ENCODE measurements at regions not wholly inside any gene's neighbourhood (a gene's known extent, or its start where the extent isn't known, plus 50 kb on each side); places are given as distances from the start of the nearest gene placed in this dataset.

DNA sequence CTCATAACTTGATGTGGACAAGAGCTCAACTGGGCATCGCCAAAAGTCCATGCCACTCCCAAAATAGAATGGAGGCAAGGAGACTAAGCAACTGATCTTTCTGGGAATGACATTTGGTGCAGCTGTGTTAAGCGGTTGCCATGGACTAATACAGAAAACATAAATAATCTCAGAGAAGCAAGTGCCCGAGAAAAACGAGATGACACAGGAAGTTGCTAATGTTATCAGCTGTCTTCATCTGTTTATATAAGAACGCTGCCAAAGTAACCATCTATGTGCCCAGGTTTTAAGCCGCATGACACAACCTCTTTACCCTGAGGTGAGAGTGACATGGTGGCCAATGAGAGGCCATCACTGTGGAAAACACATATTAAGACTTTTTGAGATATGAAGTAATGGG, 54.9 kb upstream of the SACS start:
- no peak for DNase-seq

GRCh38 chr13:23496255-23496654, 62.8 kb upstream of the SACS start:
- DNase-seq: no peak

- no peak for DNase-seq
Observed at GRCh38 chr13:23497191-23497590, 63.7 kb upstream of the SACS start.

- peak; percentile 87 for DNase-seq
Observed at GRCh38 chr13:23500849-23501248, 67.3 kb upstream of the SACS start.

DNA sequence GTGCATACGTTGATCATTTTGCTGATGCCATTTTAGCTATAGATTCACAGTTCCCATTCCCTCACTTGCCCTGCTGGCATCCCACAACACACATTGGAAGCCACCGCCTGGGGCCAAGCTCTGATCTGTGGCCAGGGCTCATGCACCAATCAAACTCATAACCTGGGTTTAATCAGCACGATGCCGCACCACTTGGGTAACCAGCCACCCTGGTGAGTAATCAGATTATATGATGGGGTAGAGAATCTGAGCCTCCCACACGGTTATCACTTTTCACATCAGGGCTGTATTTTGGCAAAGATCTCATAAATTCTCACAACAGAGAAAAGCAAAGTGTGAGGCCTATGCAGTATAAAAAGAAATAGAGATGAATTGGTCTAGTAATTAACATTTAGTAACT, 66.0 kb upstream of the TNFRSF19 start:
- no peak for DNase-seq

GRCh38 chr13:23505007-23505406, 65.2 kb upstream of the TNFRSF19 start:
- DNase-seq: peak; percentile 36

- DNase-seq: no peak
Observed at GRCh38 chr13:23506071-23506806, 64.0 kb upstream of the TNFRSF19 start.

GRCh38 chr13:23506807-23507291, 63.4 kb upstream of the TNFRSF19 start:
- peak; percentile 40 for DNase-seq

GRCh38 chr13:23509781-23510543, 60.2 kb upstream of the TNFRSF19 start:
- peak; percentile 72 for DNase-seq

DNA sequence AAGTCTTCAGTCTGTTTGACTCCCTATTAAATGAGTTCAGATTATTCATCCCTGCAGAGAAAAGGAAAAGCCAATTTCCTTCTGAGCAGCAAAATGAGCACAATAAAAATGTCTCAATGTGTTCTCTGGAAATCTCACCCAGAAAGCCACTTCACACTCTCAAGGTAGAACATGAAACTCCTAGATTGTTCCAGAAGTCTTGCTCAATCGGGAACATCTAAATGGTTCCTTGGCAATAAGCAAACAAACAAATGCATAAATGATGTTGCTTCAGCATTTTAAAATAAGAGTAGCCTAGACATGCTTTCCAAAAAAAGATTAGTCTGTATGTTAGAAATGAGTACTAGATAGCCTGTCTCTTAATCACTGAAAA, 59.7 kb upstream of the TNFRSF19 start:
- DNase-seq: peak; percentile 32

DNA sequence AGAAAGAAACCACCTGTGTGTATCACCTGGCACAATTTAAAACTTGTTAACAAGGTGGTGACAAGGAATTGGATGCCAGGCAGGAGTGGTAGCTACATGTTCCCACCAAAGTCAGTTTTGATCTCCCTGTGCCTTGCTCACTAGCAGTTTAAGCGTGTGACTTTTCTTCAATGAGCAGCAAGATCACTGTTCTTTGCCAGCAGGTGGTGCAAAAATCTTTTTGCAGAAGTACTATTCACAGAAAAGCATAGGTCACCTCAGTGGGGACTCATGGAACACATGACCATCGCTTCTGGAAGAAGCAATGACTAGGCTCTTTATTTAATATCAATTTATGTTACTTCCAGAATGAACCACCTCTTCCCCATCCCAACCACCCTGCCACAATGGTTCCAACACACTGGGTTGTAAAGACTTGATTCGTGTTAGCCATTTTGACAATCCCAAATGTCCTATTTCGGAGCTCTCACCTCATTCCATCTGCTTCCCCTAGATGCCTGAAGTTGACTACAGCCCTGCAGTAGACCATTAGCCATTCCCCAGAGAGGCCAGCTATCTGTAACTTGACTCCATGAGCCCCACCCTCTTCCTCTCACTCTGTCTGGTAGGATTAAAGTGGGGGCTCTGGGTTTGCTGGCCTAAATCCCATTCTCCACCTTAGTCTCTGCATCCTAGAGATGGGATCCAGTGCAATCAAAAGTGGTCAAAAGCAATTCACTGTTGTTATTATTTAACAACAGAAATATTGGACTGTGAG, 59.1 kb upstream of the TNFRSF19 start:
- DNase-seq: peak; percentile 49

DNA sequence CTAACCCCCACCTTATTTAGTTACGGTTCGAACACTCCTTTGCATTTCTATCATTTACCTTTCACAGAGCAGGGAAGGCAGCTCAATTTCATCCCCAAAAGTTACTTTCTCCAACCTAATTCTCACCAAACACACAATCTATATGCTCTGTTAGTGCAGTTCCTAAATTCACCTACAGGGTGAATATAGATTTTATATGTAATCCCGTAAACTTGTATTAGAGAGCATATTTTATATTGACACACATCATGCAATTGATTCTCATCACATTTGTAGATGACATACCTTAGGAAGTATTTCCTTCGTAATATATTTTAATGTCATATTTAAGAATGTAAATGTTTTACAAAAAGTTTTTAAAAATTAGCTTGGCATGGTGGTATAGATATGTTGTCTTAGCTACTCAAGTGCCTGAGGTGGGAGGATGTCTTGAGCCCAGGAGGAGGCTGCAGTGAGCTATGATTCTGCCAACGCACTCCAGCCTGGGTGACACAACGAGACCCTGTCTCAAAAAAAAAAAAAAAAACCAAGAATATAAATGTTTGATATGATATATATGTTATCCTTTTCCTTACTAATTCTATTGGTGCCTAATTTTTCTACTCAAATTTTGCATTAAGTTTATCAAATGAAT, 57.3 kb upstream of the TNFRSF19 start:
- no peak for DNase-seq

GRCh38 chr13:23513455-23513854, 56.8 kb upstream of the TNFRSF19 start:
- DNase-seq: no peak

- DNase-seq: no peak
Observed at GRCh38 chr13:23514076-23514475, 56.1 kb upstream of the TNFRSF19 start.

DNA sequence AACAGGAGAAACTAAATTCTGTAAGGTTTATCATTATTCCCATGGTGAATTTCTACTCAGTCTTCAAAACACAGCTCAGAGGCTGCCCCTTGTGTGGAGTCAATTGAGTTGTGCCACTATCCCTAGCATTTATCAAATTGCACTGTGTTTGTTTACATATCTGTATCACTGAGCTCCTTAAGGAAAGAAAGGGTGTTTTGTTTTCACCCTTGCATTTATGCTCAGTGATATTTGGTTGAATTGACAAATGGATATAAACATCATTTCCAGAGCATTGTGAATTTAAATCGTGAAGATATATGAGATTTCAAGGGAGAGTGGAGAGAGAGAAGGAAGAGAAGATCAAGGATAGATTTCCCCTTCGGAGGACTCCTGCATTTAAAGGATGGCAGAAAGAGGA, 55.1 kb upstream of the TNFRSF19 start:
- no peak for DNase-seq

DNA sequence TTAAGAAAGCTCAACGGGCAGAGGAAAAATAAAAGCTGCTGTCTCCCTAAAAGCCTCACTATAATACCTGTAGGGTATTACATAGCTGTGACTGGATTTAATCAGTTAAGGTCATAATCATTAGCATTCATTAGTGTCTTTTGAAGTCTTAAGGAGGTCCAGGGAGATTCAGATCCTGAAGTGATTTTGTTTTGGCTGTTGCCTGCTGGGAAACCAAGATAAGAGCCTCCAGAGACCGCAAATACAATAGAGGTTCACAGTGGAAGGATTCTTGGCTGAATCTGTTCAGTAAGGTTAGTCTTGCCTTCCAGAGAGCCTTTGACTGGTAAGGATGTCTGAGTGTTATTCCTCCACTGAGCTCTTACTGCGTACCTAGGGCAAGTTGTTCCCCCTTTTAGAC, 54.0 kb upstream of the TNFRSF19 start:
- DNase-seq: no peak

- DNase-seq: no peak
Observed at GRCh38 chr13:23516702-23517101, 53.5 kb upstream of the TNFRSF19 start.

- no peak for DNase-seq
Observed at GRCh38 chr13:23518231-23518630, 52.0 kb upstream of the TNFRSF19 start.
